A549 (cell line): ENCODE measurements at regions not wholly inside any gene's neighbourhood (a gene's known extent, or its start where the extent isn't known, plus 50 kb on each side); places are given as distances from the start of the nearest gene placed in this dataset.

Experiments used
- ATAC-seq, 2 experiments: fragments of 200-7000 bp in 1 of 2; fragments of >200 bp in 1 of 2; cut with Nextera tagmentation in 1 of 2; cut with Tn5 transposase in 1 of 2; 3 replicates each; pipeline versions ENCODE4 v1.8.0 to v1.9.1; 2018 to 2020; ENCODE audit warnings: mild to moderate bottlenecking in 1 of 2, moderate library complexity in 1 of 2
- CTCF ChIA-PET: fragments of 300-600 bp; sonication (Branson Sonifier 250); formaldehyde crosslinking; extraction: SDS; loops from one replicate; lab custom pipeline; 2021; ENCODE audit warnings: antibody characterized with exemption, inconsistent platforms; lab: Yijun Ruan, JAX
- POLR2A ChIA-PET: fragments of 350-600 bp; formaldehyde crosslinking; extraction: SDS; loops from one replicate; lab custom pipeline; 2021; ENCODE audit warnings: antibody characterized with exemption, inconsistent platforms; lab: Yijun Ruan, JAX
- DNase-seq, 2 experiments: peaks; one replicate each; pipeline versions ENCODE4 v3.0.0 to v3.0.0-alpha.2; 2011 to 2016; ENCODE audit warnings: low read depth in 1 of 2, low spot score in 1 of 2
- FAIRE-seq: peaks from 2 replicates; lab custom pipeline; 2011; peaks lifted over from hg19 to GRCh38; lab: Jason Lieb, UNC
- H3K27ac ChIP-seq, 2 experiments: fragments of >200 bp; sonication (Bioruptor Twin); formaldehyde crosslinking; 3 replicates each; pipeline ENCODE4 v1.5.1; 2016 to 2017
- H3K4me1 ChIP-seq: fragments of >200 bp; sonication (Bioruptor Twin); formaldehyde crosslinking; 3 replicates; pipeline ENCODE4 v1.6.1; 2016
- H3K4me2 ChIP-seq: fragments of >200 bp; sonication (Bioruptor Twin); formaldehyde crosslinking; 3 replicates; pipeline ENCODE4 v1.6.1; 2016
- H3K4me3 ChIP-seq: fragments of >200 bp; sonication (Bioruptor Twin); formaldehyde crosslinking; 3 replicates; pipeline ENCODE4 v1.5.1; 2016
- H3K9me3 ChIP-seq: fragments of >200 bp; sonication (Bioruptor Twin); formaldehyde crosslinking; 3 replicates; pipeline ENCODE4 v1.6.1; 2016
- BCL3 ChIP-seq: fragments of >200 bp; sonication (Bioruptor Twin); formaldehyde crosslinking; IDR thresholded peaks from 3 replicates; pipeline ENCODE4 v1.6.1; 2016
- BHLHE40 ChIP-seq: IDR thresholded peaks from 2 replicates; pipeline ENCODE4 v1.6.1; 2012; ENCODE audit warnings: low read depth, low read length, inconsistent platforms
- CEBPB ChIP-seq, 2 experiments: fragments of >200 bp in 1 of 2; sonication (Bioruptor Twin) in 1 of 2; formaldehyde crosslinking in 1 of 2; IDR thresholded peaks; 2 replicates each; pipeline ENCODE4 v1.6.1; 2012 to 2016
- CHD4 ChIP-seq: fragments of 200-600 bp; sonication (generic); IDR thresholded peaks from 2 replicates; pipeline ENCODE4 v1.6.1; 2016; ENCODE audit warnings: antibody characterized with exemption, mild to moderate bottlenecking, borderline replicate concordance
- EHMT2 ChIP-seq: fragments of 200-600 bp; sonication (generic); IDR thresholded peaks from 2 replicates; pipeline ENCODE4 v1.6.1; 2016; ENCODE audit warnings: antibody characterized with exemption, low read depth, mild to moderate bottlenecking, moderate library complexity
- FOSB ChIP-seq: fragments of 250-450 bp; sonication (Bioruptor Pico); IDR thresholded peaks from 2 replicates; pipeline ENCODE4 v1.5.0; 2020; ENCODE audit warnings: mild to moderate bottlenecking, moderate library complexity
- FOSL2 ChIP-seq, 2 experiments: fragments of 450-650 bp in 1 of 2; fragments of >200 bp in 1 of 2; sonication (Bioruptor Twin) in 1 of 2; formaldehyde crosslinking; IDR thresholded peaks; 2 replicates each; pipeline versions ENCODE4 v1.5.0 to v1.6.1; 2016 to 2020; ENCODE audit warnings: mild to moderate bottlenecking in 1 of 2, moderate library complexity in 1 of 2
- HEYL ChIP-seq: fragments of 250-450 bp; sonication (Bioruptor Pico); IDR thresholded peaks from 2 replicates; pipeline ENCODE4 v1.8.0; 2021; ENCODE audit warnings: mild to moderate bottlenecking, moderate library complexity
- HOXB5 ChIP-seq: fragments of 250-450 bp; sonication (Bioruptor Pico); IDR thresholded peaks from 2 replicates; pipeline ENCODE4 v1.5.0; 2020; ENCODE audit warnings: mild to moderate bottlenecking, moderate library complexity
- JUN ChIP-seq, 2 experiments: fragments of >200 bp; sonication (Bioruptor Twin); formaldehyde crosslinking; IDR thresholded peaks; 2 replicates in 1 of 2; 3 replicates in 1 of 2; pipeline ENCODE4 v1.6.1; 2016 to 2017
- JUNB ChIP-seq: fragments of >200 bp; sonication (Bioruptor Twin); formaldehyde crosslinking; IDR thresholded peaks from 2 replicates; pipeline ENCODE4 v1.6.1; 2016
- KDM1A ChIP-seq: fragments of 200-600 bp; sonication (generic); IDR thresholded peaks from 2 replicates; pipeline ENCODE4 v1.6.1; 2016; ENCODE audit warnings: low read depth, mild to moderate bottlenecking
- MAFK ChIP-seq: fragments of 450-650 bp; IDR thresholded peaks from 2 replicates; pipeline ENCODE4 v1.6.1; 2014; ENCODE audit not compliant: partially characterized antibody
- MYC ChIP-seq: IDR thresholded peaks from 2 replicates; pipeline ENCODE4 v1.6.1; 2012; ENCODE audit warnings: mild to moderate bottlenecking, inconsistent platforms, low read length, improper control_type of control experiment, borderline replicate concordance
- NFE2L2 ChIP-seq: fragments of 150-350 bp; conservative IDR thresholded peaks from 2 replicates; pipeline ENCODE4 v1.6.1; 2014; ENCODE audit warnings: low read length
- NR3C1 ChIP-seq: fragments of >200 bp; sonication (Bioruptor Twin); formaldehyde crosslinking; IDR thresholded peaks from 3 replicates; pipeline ENCODE4 v1.6.1; 2017
- RNF2 ChIP-seq: fragments of 200-600 bp; sonication (generic); IDR thresholded peaks from 2 replicates; pipeline ENCODE4 v1.6.1; 2016; ENCODE audit warnings: low read depth, mild to moderate bottlenecking, antibody characterized with exemption, moderate library complexity, borderline replicate concordance
- SREBF2 ChIP-seq: fragments of 450-650 bp; IDR thresholded peaks from 2 replicates; pipeline ENCODE4 v1.6.1; 2014; ENCODE audit warnings: mild to moderate bottlenecking, moderate library complexity
- ZC3H11A ChIP-seq: fragments of 450-650 bp; IDR thresholded peaks from 2 replicates; pipeline ENCODE4 v1.6.1; 2014; ENCODE audit warnings: antibody characterized with exemption, mild to moderate bottlenecking
- ZFP36 ChIP-seq: fragments of 450-650 bp; IDR thresholded peaks from 2 replicates; pipeline ENCODE4 v1.6.1; 2014; ENCODE audit warnings: borderline replicate concordance; ENCODE audit not compliant: partially characterized antibody
- ZNF302 ChIP-seq: fragments of 250-450 bp; sonication (Bioruptor Pico); IDR thresholded peaks from 2 replicates; pipeline ENCODE4 v1.9.0; 2021; ENCODE audit warnings: inconsistent platforms, mild to moderate bottlenecking, moderate library complexity
- ZSCAN20 ChIP-seq: fragments of 250-450 bp; sonication (Bioruptor Pico); IDR thresholded peaks from 2 replicates; pipeline ENCODE4 v1.8.0; 2022; ENCODE audit warnings: mild to moderate bottlenecking, moderate library complexity
- WGBS: methylation state at CpG from one replicate; pipeline ENCODE4 v1.1.6; 2017; ENCODE audit errors: missing lambda C conversion rate; 5-methylcytosine and 5-hydroxymethylcytosine counted together
- TF ChIP-seq, protein P1 (sequence below): IDR thresholded peaks from 2 replicates; pipeline ENCODE4 v1.6.1; 2012; ENCODE audit warnings: low read depth, borderline replicate concordance
- TF ChIP-seq, protein P2 (sequence below): fragments of >200 bp; sonication (Bioruptor Twin); formaldehyde crosslinking; IDR thresholded peaks from 2 replicates; pipeline ENCODE4 v1.6.1; 2016
- TF ChIP-seq, protein P3 (sequence below): fragments of 200-600 bp; sonication (generic); IDR thresholded peaks from 2 replicates; pipeline ENCODE4 v1.6.1; 2016; ENCODE audit warnings: antibody characterized with exemption, mild to moderate bottlenecking, moderate library complexity

GRCh38 chr2:123179526-123179925 lies 845.6 kb upstream of the CNTNAP5 start:
- FAIRE-seq, result no peak
- CTCF ChIA-PET, result no interaction called here
- DNase-seq, result no peak
- no peaks in the 10 kb centered on the region for H3K9me3 ChIP-seq
- H3K27ac ChIP-seq, result no peak overlapping the region
- TF ChIP-seq BHLHE40 (no peak), ZSCAN20 (no peak), ZFP36 (no peak), NFE2L2 (no peak), CHD4 (no peak)
- TF ChIP-seq, protein P1, sequence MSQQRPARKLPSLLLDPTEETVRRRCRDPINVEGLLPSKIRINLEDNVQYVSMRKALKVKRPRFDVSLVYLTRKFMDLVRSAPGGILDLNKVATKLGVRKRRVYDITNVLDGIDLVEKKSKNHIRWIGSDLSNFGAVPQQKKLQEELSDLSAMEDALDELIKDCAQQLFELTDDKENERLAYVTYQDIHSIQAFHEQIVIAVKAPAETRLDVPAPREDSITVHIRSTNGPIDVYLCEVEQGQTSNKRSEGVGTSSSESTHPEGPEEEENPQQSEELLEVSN, result no peak
- H3K4me3 ChIP-seq, result no peak overlapping the region
- ATAC-seq, result no peak
- no peaks in the 10 kb centered on the region for H3K4me1 ChIP-seq
- WGBS, result 3% methylated on average over 3 of the region's 3 CpGs
- POLR2A ChIA-PET, result no interaction called here
- H3K4me2 ChIP-seq, result no peak overlapping the region

GRCh38 chr2:123195957-123196356 lies 829.1 kb upstream of the CNTNAP5 start:
- Histone ChIP-seq H3K27ac (no peak overlapping the region), H3K9me3 (no peaks in the 10 kb centered on the region; the same call in 2 of the 3 replicates), H3K4me3 (no peak overlapping the region), H3K4me1 (no peaks in the 10 kb centered on the region), H3K4me2 (no peak overlapping the region)
- POLR2A ChIA-PET, result no interaction called here
- WGBS, result 62% methylated on average over 4 of the region's 4 CpGs
- CTCF ChIA-PET, result no interaction called here
- ATAC-seq, result no peak
- no peak for TF ChIP-seq SREBF2
- TF ChIP-seq FOSB (CRISPR knock-in tag), result no peak
- TF ChIP-seq CEBPB (IDR thresholded peaks at IDR 0.05), result peak in 1 of 2 experiments; percentile 14; a peak in 1 of 4 replicates
- no peak for TF ChIP-seq MYC
- no peak for FAIRE-seq
- no peak for DNase-seq

DNA sequence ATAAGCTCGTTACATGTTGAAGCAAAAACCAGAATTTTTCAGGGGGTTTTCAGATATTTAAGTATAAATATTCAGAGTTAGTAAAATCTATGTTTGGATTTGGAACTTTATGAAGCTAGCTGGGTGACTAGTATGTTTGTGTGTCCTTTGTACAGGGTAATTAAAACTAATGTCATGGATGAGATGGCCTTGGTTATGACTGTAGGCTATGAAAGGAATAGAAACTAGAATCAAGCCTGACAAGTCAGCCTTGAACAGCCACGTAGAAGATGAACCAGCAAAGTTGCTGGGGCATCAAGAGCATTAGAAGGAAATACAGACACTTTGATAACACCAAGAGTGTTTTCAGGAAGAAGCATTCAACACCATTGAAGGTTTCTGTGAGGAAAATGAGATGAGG lies 825.1 kb upstream of the CNTNAP5 start:
- no peak for DNase-seq
- POLR2A ChIA-PET, result no interaction called here
- TF ChIP-seq JUN (IDR thresholded peaks at IDR 0.05) (no peak), FOSL2 (IDR thresholded peaks at IDR 0.05) (no peak), FOSL2 (CRISPR knock-in tag; IDR thresholded peaks at IDR 0.05) (no peak), HEYL (CRISPR knock-in tag) (no peak), CEBPB (IDR thresholded peaks at IDR 0.05) (no peak), ZNF302 (CRISPR knock-in tag) (no peak), JUNB (no peak), KDM1A (no peak), HOXB5 (CRISPR knock-in tag) (no peak), ZC3H11A (no peak), BCL3 (no peak), BHLHE40 (no peak), MYC (no peak), MAFK (no peak), RNF2 (no peak), EHMT2 (no peak), NR3C1 (no peak)
- TF ChIP-seq, protein P2, sequence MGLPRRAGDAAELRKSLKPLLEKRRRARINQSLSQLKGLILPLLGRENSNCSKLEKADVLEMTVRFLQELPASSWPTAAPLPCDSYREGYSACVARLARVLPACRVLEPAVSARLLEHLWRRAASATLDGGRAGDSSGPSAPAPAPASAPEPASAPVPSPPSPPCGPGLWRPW, result no peak
- TF ChIP-seq, protein P1, result no peak
- TF ChIP-seq, protein P3, sequence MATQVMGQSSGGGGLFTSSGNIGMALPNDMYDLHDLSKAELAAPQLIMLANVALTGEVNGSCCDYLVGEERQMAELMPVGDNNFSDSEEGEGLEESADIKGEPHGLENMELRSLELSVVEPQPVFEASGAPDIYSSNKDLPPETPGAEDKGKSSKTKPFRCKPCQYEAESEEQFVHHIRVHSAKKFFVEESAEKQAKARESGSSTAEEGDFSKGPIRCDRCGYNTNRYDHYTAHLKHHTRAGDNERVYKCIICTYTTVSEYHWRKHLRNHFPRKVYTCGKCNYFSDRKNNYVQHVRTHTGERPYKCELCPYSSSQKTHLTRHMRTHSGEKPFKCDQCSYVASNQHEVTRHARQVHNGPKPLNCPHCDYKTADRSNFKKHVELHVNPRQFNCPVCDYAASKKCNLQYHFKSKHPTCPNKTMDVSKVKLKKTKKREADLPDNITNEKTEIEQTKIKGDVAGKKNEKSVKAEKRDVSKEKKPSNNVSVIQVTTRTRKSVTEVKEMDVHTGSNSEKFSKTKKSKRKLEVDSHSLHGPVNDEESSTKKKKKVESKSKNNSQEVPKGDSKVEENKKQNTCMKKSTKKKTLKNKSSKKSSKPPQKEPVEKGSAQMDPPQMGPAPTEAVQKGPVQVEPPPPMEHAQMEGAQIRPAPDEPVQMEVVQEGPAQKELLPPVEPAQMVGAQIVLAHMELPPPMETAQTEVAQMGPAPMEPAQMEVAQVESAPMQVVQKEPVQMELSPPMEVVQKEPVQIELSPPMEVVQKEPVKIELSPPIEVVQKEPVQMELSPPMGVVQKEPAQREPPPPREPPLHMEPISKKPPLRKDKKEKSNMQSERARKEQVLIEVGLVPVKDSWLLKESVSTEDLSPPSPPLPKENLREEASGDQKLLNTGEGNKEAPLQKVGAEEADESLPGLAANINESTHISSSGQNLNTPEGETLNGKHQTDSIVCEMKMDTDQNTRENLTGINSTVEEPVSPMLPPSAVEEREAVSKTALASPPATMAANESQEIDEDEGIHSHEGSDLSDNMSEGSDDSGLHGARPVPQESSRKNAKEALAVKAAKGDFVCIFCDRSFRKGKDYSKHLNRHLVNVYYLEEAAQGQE, result no peak
- CTCF ChIA-PET, result no interaction called here
- FAIRE-seq, result no peak
- ATAC-seq, result no peak
- Histone ChIP-seq H3K4me2 (no peak overlapping the region), H3K9me3 (no peaks in the 10 kb centered on the region), H3K27ac (no peak overlapping the region), H3K4me1 (no peaks in the 10 kb centered on the region), H3K4me3 (no peak overlapping the region)
- 2% methylated on average over 2 of the region's 2 CpGs for WGBS
